IMR-90 (cell line): ENCODE measurements at regions not wholly inside any gene's neighbourhood (a gene's known extent, or its start where the extent isn't known, plus 50 kb on each side); places are given as distances from the start of the nearest gene placed in this dataset.

ENCODE experiments used
- ATAC-seq: fragments of 200-7000 bp; cut with Tn5 transposase; 2 replicates; pipeline ENCODE4 v1.9.1; 2020; ENCODE audit warnings: low read depth, mild to moderate bottlenecking, moderate library complexity
- BruUV-seq: library from RNA; stranded (reverse); fragments of 400-500 nt; replicated peaks from 2 replicates; lab custom pipeline; 2021; lab: Mats Ljungman, UMichigan
- CTCF ChIA-PET: fragments of 300-600 bp; formaldehyde crosslinking; extraction: SDS; loops from one replicate; lab custom pipeline; 2021; ENCODE audit warnings: antibody characterized with exemption; lab: Yijun Ruan, JAX
- POLR2A ChIA-PET: fragments of 300-600 bp; sonication (Branson Sonifier 250); formaldehyde crosslinking; loops from one replicate; lab custom pipeline; 2022; ENCODE audit warnings: antibody characterized with exemption; ENCODE audit not compliant: unreplicated experiment; lab: Charles Lee
- DNase-seq: peaks from one replicate; pipeline ENCODE4 v3.0.0; 2013
- H2AFZ ChIP-seq: replicated peaks from 2 replicates; pipeline ENCODE3; 2013; ENCODE audit warnings: low read length, mild to moderate bottlenecking; ENCODE audit not compliant: poor library complexity
- H2AK5ac ChIP-seq: 2 replicates; pipeline ENCODE4 v1.6.1; 2013; ENCODE audit warnings: low read depth, low read length, inconsistent platforms
- H2AK9ac ChIP-seq: replicated peaks from 2 replicates; pipeline ENCODE3; 2013; ENCODE audit warnings: mild to moderate bottlenecking, low read depth, low read length, moderate library complexity; ENCODE audit not compliant: poor library complexity
- H2BK120ac ChIP-seq: 2 replicates; pipeline ENCODE4 v1.6.1; 2013; ENCODE audit warnings: low read depth, low read length, inconsistent platforms
- H2BK15ac ChIP-seq: 3 replicates; pipeline ENCODE4 v1.6.1; 2013; ENCODE audit warnings: low read depth, low read length, inconsistent platforms
- H2BK20ac ChIP-seq: 2 replicates; pipeline ENCODE4 v1.6.1; 2013; ENCODE audit warnings: low read depth, mild to moderate bottlenecking, inconsistent platforms, low read length, moderate library complexity
- H2BK5ac ChIP-seq: 2 replicates; pipeline ENCODE4 v1.6.1; 2013; ENCODE audit warnings: mild to moderate bottlenecking, low read depth, low read length, inconsistent platforms; ENCODE audit not compliant: poor library complexity, severe bottlenecking
- H3K14ac ChIP-seq: replicated peaks from 2 replicates; pipeline ENCODE4 v1.6.1; 2013; ENCODE audit warnings: low read depth, low read length, inconsistent platforms
- H3K18ac ChIP-seq: 2 replicates; pipeline ENCODE4 v1.6.1; 2013; ENCODE audit warnings: low read depth, low read length, control low read depth
- H3K23ac ChIP-seq: 2 replicates; pipeline ENCODE4 v1.6.1; 2013; ENCODE audit warnings: low read depth, low read length, inconsistent platforms
- H3K27ac ChIP-seq: 2 replicates; pipeline ENCODE4 v1.5.1; 2013; ENCODE audit warnings: mild to moderate bottlenecking, control low read depth, low read length; ENCODE audit not compliant: insufficient read depth
- H3K27me3 ChIP-seq: 2 replicates; pipeline ENCODE4 v1.6.1; 2013; ENCODE audit warnings: low read length; ENCODE audit not compliant: control insufficient read depth, insufficient read depth
- H3K36me3 ChIP-seq: 2 replicates; pipeline ENCODE4 v1.6.1; 2013; ENCODE audit warnings: low read length, mixed read lengths; ENCODE audit not compliant: control insufficient read depth, insufficient read depth
- H3K4ac ChIP-seq: 2 replicates; pipeline ENCODE4 v1.6.1; 2013; ENCODE audit warnings: low read depth, low read length, inconsistent platforms
- H3K4me1 ChIP-seq: 2 replicates; pipeline ENCODE4 v1.6.1; 2013; ENCODE audit warnings: low read length, mixed read lengths; ENCODE audit not compliant: control insufficient read depth, insufficient read depth
- H3K4me2 ChIP-seq: 2 replicates; pipeline ENCODE4 v1.6.1; 2013; ENCODE audit warnings: low read depth, mild to moderate bottlenecking, control low read depth, low read length, moderate library complexity
- H3K4me3 ChIP-seq: 2 replicates; pipeline ENCODE4 v1.5.1; 2013; ENCODE audit warnings: low read depth, mild to moderate bottlenecking, control low read depth, low read length, moderate library complexity; ENCODE audit not compliant: insufficient read depth
- H3K56ac ChIP-seq: 2 replicates; pipeline ENCODE4 v1.6.1; 2013; ENCODE audit warnings: low read length, inconsistent platforms; ENCODE audit not compliant: insufficient read depth; ENCODE audit errors: extremely low read depth
- H3K79me1 ChIP-seq, 2 experiments: 2 replicates each; pipeline ENCODE4 v1.6.1; 2013; ENCODE audit warnings: low read length in 2 of 2, inconsistent platforms in 1 of 2, low read depth in 1 of 2
- H3K9ac ChIP-seq: 2 replicates; pipeline ENCODE4 v1.6.1; 2013; ENCODE audit warnings: low read depth, low read length, control low read depth
- H3K9me1 ChIP-seq: 2 replicates; pipeline ENCODE4 v1.6.1; 2013; ENCODE audit warnings: low read length, inconsistent platforms; ENCODE audit not compliant: insufficient read depth
- H3K9me3 ChIP-seq: 2 replicates; pipeline ENCODE4 v1.6.1; 2013; ENCODE audit warnings: low read length; ENCODE audit not compliant: control insufficient read depth, insufficient read depth
- H4K20me1 ChIP-seq: 2 replicates; pipeline ENCODE4 v1.6.1; 2013; ENCODE audit warnings: low read length, inconsistent platforms; ENCODE audit not compliant: insufficient read depth
- H4K5ac ChIP-seq: 2 replicates; pipeline ENCODE4 v1.6.1; 2013; ENCODE audit warnings: mild to moderate bottlenecking, low read depth, low read length, control low read depth
- H4K8ac ChIP-seq, 2 experiments: 2 replicates each; pipeline ENCODE4 v1.6.1; 2013; ENCODE audit warnings: low read depth in 2 of 2, low read length in 2 of 2, control low read depth in 1 of 2, inconsistent platforms in 1 of 2
- H4K91ac ChIP-seq: 2 replicates; pipeline ENCODE4 v1.6.1; 2013; ENCODE audit warnings: low read depth, low read length, inconsistent platforms; ENCODE audit not compliant: insufficient read depth
- CTCF ChIP-seq: conservative IDR thresholded peaks from 2 replicates; pipeline ENCODE4 v1.5.1; 2012; ENCODE audit warnings: mild to moderate bottlenecking, low read depth, low read length, improper control_type of control experiment
- MAZ ChIP-seq: IDR thresholded peaks from 2 replicates; pipeline ENCODE4 v1.6.1; 2012; ENCODE audit warnings: low read depth, mild to moderate bottlenecking, low read length, improper control_type of control experiment, moderate library complexity, borderline replicate concordance
- MXI1 ChIP-seq: IDR thresholded peaks from 2 replicates; pipeline ENCODE4 v1.6.1; 2012; ENCODE audit warnings: low read depth, mild to moderate bottlenecking, low read length, moderate library complexity, borderline replicate concordance
- NFE2L2 ChIP-seq: fragments of 150-350 bp; IDR thresholded peaks from 2 replicates; pipeline ENCODE4 v1.6.1; 2016; ENCODE audit warnings: low read depth, mild to moderate bottlenecking, low read length
- RCOR1 ChIP-seq: IDR thresholded peaks from 2 replicates; pipeline ENCODE4 v1.6.1; 2012; ENCODE audit warnings: mild to moderate bottlenecking, low read length, improper control_type of control experiment; ENCODE audit not compliant: insufficient replicate concordance
- SMC3 ChIP-seq: fragments of 150-350 bp; IDR thresholded peaks from 2 replicates; pipeline ENCODE4 v1.6.1; 2016; ENCODE audit warnings: low read depth, mild to moderate bottlenecking, antibody characterized with exemption, low read length, moderate library complexity
- USF2 ChIP-seq: fragments of 150-350 bp; IDR thresholded peaks from 2 replicates; pipeline ENCODE4 v1.6.1; 2017; ENCODE audit warnings: mild to moderate bottlenecking, antibody characterized with exemption, low read length, low read depth
- WGBS, 2 experiments: methylation state at CpG; one replicate each; pipeline versions ENCODE4 v1.1.5 to v1.1.7; 2013; ENCODE audit warnings: missing lambda C conversion rate in 2 of 2; ENCODE audit not compliant: insufficient read length in 1 of 2; ENCODE audit errors: extremely low coverage in 2 of 2; 5-methylcytosine and 5-hydroxymethylcytosine counted together
- dilution Hi-C: fragments of 300-500 bp; cut with HindIII; formaldehyde crosslinking; loops from one replicate; pipeline ENCODE4 v1.14.3; 2018; ENCODE audit warnings: low sequenced_read_pairs; ENCODE audit not compliant: unreplicated experiment
- in situ Hi-C: fragments of 300-500 bp; cut with MboI; formaldehyde crosslinking; loops from 3 replicates; pipeline ENCODE4 v1.14.3; 2019; ENCODE audit warnings: low sequenced_read_pairs, inconsistent platforms, mixed read lengths
- intact Hi-C: fragments of 100-400 bp; cut with micrococcal nuclease; formaldehyde crosslinking; loops from 2 replicates; pipeline ENCODE4 v1.10.0; 2022

- H3K9me1 ChIP-seq, result no peaks in the 10 kb centered on the region
- no peak overlapping the region for H3K4me2 ChIP-seq
- no peak overlapping the region for H2AFZ ChIP-seq
- H4K5ac ChIP-seq, result no peak overlapping the region
- H3K4me1 ChIP-seq, result no peaks in the 10 kb centered on the region
- no peak overlapping the region for H2BK120ac ChIP-seq
- ATAC-seq, result no peak
- no peak overlapping the region for H3K27ac ChIP-seq
- no peaks in the 10 kb centered on the region for H4K20me1 ChIP-seq
- H3K27me3 ChIP-seq, result no peaks in the 10 kb centered on the region
- H3K79me1 ChIP-seq, result no peaks in the 10 kb centered on the region
- H3K4ac ChIP-seq, result no peak overlapping the region
- no CpG with 5 or more reads among the region's 4 CpGs for WGBS, 2 experiments
- BruUV-seq, result no TSS peak
- intact Hi-C loops (no loop called here), in situ Hi-C loops (no loop called here), dilution Hi-C loops (no loop called here)
- TF ChIP-seq NFE2L2 (no peak), RCOR1 (no peak), MAZ (no peak), CTCF (no peak), USF2 (no peak), MXI1 (no peak), SMC3 (no peak)
- ChIA-PET CTCF (no interaction called here), POLR2A (no interaction called here)
- H2BK20ac ChIP-seq, result no peak overlapping the region
- no peaks in the 10 kb centered on the region for H3K36me3 ChIP-seq
- H4K8ac ChIP-seq, result no peak overlapping the region
- no peak overlapping the region for H3K18ac ChIP-seq
- no peak overlapping the region for H2BK5ac ChIP-seq
- H2AK9ac ChIP-seq, result no peak overlapping the region
- H3K23ac ChIP-seq, result no peak overlapping the region
- H3K4me3 ChIP-seq, result no peak overlapping the region
- H3K9ac ChIP-seq, result no peak overlapping the region
- no peak overlapping the region for H3K56ac ChIP-seq
- DNase-seq, result no peak
- H3K9me3 ChIP-seq, result peaks cover 2% of the 10 kb centered on the region; the same call in 1 of the 2 replicates
- no peak overlapping the region for H2AK5ac ChIP-seq
- no peak overlapping the region for H4K91ac ChIP-seq
- no peak overlapping the region for H2BK15ac ChIP-seq
- H3K14ac ChIP-seq, result no peak overlapping the region
Measured at GRCh38 chr21:20010691-20011200, 987.5 kb upstream of the NCAM2 start.
